GM21717 (cell line): ENCODE measurements at regions not wholly inside any gene's neighbourhood (a gene's known extent, or its start where the extent isn't known, plus 50 kb on each side); places are given as distances from the start of the nearest gene placed in this dataset.

Experiments
- ATAC-seq: cut with Tn5 transposase; IDR thresholded peaks from one replicate; pipeline ENCODE4 v1.9.1; 2021; ENCODE audit warnings: mild to moderate bottlenecking, moderate library complexity; ENCODE audit not compliant: unreplicated experiment

DNA sequence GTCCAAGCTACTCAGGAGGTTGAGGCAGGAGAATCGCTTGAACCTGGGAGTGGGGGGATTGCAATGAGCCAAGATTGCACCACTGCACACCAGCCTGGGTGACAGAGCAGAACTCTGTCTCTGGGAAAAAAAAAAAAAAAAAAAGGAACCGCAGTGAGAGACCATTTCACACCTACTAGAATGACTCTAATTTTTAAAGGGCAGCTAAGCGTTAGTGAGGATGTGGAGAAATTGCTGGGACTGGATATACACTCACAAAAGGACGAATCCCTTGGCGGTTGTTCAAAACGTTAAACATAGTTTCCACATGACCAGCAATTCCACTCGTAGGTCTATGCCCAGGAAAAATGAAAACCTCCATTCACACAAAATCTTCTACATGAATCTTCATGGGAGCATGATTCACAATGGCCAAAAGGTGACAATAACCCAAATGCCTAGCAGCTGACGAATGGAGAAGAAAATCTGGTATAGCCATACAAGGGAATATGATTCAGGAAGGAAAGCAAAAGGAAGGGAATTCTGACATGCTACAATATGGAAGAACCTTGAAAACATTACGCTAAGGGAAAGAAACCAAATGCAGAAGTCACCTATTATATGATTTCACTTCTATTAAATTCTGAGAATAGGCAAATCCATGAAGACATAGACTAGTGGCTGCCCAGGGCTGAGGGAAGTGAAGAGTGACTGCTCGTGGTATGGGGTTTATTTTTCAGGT is 127.0 kb downstream of the CHSY1 start:
- no peak for ATAC-seq

DNA sequence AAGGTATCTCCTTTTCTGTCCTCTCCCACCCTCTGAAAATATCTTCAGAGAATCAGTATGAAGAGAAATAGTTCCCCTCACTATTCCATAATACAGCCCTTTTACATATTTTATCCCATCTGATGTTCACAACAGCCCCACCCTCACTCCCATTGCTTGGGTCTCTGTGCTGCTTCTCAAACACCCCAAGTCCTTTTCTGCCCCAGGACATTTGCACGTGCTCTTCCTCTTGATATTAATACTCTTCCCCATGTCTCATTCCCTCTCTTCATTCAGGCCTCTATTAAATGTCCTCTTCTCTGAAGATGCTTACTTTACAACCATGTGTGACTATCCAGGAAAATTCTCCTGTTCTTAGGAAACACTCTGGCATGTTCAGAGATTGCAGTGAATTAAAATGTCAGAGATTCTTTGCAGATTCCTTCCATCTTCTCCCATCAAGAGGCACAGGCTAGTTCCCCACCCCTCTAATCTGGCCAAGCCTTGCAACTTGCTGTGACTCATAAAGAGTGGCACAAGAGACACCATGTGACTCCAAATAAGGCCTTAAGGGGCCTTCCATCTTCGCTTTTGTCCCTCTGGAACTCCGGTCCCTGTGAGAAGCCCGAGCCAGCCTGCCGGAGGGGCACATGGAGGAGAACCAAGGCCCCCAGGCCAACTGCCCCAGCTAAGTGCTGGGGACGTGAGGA is 128.5 kb downstream of the CHSY1 start:
- no peak for ATAC-seq

GRCh38 chr15:101122806-101123205 is 129.0 kb downstream of the CHSY1 start:
- no peak for ATAC-seq

- ATAC-seq, result no peak
Observed at GRCh38 chr15:101122266-101122665, 129.6 kb downstream of the CHSY1 start.

DNA sequence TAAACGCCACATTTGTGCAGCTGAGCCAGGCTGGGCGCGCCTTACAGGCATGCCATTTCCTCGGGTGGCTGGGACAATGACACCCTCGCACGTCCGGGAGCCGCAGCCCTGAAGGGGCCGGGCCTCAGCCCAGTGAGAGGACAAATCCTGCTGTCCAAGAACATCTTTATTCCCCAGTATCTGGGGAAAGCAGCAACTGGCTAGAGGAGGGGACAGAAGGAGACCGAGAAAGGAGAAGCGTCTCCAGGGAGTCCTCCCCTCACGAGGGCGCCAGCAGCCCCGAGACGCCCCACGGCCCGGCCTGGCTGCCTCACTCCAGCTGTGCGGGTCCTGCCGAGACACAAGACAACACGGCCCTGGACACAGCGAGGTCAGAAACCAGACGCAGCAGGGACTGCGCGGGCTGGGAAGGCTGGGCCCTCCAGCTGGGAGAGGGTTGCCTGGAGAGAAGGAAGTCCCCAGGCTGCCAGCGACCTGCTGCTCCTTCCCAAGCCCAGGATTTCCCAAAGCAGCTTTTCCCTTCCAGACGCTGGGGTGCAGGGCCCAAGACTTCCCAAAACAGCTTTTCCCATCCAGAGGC is 130.2 kb downstream of the CHSY1 start:
- ATAC-seq, result peak; percentile 71

- no peak for ATAC-seq
Observed at GRCh38 chr15:101120987-101121386, 130.9 kb downstream of the CHSY1 start.

DNA sequence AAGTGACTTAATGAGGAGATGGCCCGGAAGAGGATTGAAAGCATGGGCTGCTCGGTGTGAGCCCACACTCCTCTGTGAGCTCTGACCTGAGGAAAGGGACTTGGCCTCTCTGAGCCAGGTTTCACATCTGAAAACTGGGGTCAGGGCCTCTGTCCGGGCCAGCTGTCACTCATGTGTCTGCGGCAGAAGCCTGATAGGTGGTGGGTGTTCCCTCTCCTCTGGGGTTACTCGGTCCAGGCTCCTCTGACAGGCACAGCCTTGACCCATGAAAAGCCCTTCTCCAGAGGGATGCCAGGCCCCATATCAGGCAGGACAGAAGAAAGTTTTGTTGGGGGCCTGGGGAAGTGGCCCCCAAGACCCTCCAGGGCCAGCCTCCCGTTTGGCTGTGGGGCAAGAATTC is 131.4 kb downstream of the CHSY1 start:
- ATAC-seq, result no peak
